Gastroesophageal sphincter (tissue), 4 donors: ENCODE measurements at regions not wholly inside any gene's neighbourhood (a gene's known extent, or its start where the extent isn't known, plus 50 kb on each side); places are given as distances from the start of the nearest gene placed in this dataset.
"Not testable (repeated sequence)": the region's sequence is repeated elsewhere in the genome, so short reads cannot be mapped to it uniquely, and the experiment has no call there.

Experiments
- ATAC-seq: fragments of 150-250 bp; one replicate; pipeline ENCODE4 v1.9.1; 2016; ENCODE audit warnings: mild to moderate bottlenecking, moderate library complexity
- H3K27ac ChIP-seq, 4 donors: fragments of 200-600 bp; sonication (generic) in 3 of 4; 1 replicate in 3 of 4; 2 replicates in 1 of 4; pipeline ENCODE4 v1.5.1; 2016 to 2019
- H3K27me3 ChIP-seq: fragments of 200-600 bp; sonication (generic); one replicate; pipeline ENCODE4 v1.5.1; 2019
- H3K36me3 ChIP-seq, 2 donors: fragments of 200-600 bp; sonication (generic); one replicate each; pipeline ENCODE4 v1.5.1; 2019; ENCODE audit warnings: control low read depth in 1 of 2
- H3K4me1 ChIP-seq, 3 donors: fragments of 200-600 bp; sonication (generic); 1 replicate in 2 of 3; 2 replicates in 1 of 3; pipeline ENCODE4 v1.5.1; 2016 to 2019; ENCODE audit warnings: control low read depth in 2 of 3
- H3K4me3 ChIP-seq, 2 donors: fragments of 200-600 bp; sonication (generic); one replicate each; pipeline ENCODE4 v1.5.1; 2019; ENCODE audit warnings: mild to moderate bottlenecking in 1 of 2, moderate library complexity in 1 of 2
- H3K9me3 ChIP-seq, 3 donors: fragments of 200-600 bp; sonication (generic); one replicate each; pipeline ENCODE4 v1.5.1; 2017 to 2019; ENCODE audit warnings: control low read depth in 2 of 3
- EP300 ChIP-seq: sonication (generic); formaldehyde crosslinking; IDR thresholded peaks from one replicate; pipeline ENCODE4 v1.6.1; 2017; ENCODE audit warnings: antibody characterized with exemption, mild to moderate bottlenecking
- POLR2A ChIP-seq, 2 donors: fragments of 450-650 bp; IDR thresholded peaks; one replicate each; pipeline ENCODE4 v1.6.1; 2017; ENCODE audit warnings: antibody characterized with exemption in 2 of 2, mild to moderate bottlenecking in 2 of 2, moderate library complexity in 1 of 2
- POLR2AphosphoS5 ChIP-seq: sonication (generic); formaldehyde crosslinking; IDR thresholded peaks from one replicate; pipeline ENCODE4 v1.6.1; 2017; ENCODE audit warnings: antibody characterized with exemption
- WGBS, 2 donors: methylation state at CpG; one replicate each; pipeline ENCODE4 v1.1.5; 2018; ENCODE audit warnings: low coverage in 1 of 2; 5-methylcytosine and 5-hydroxymethylcytosine counted together
- TF ChIP-seq, protein P1 (sequence below), 4 experiments: fragments of 200-600 bp in 2 of 4; fragments of 450-650 bp in 2 of 4; sonication (generic) in 1 of 4; IDR thresholded peaks; one replicate each; pipeline ENCODE4 v1.5.1; 2017 to 2019; ENCODE audit warnings: antibody characterized with exemption in 4 of 4, mild to moderate bottlenecking in 2 of 4, moderate library complexity in 2 of 4

- Histone ChIP-seq H3K36me3 (no peaks in the 10 kb centered on the region), H3K4me1 (no peaks in the 10 kb centered on the region), H3K4me3 (no peak overlapping the region), H3K27me3 (no peaks in the 10 kb centered on the region), H3K9me3 (no peaks in the 10 kb centered on the region), H3K27ac (no peak overlapping the region)
- no peak for ATAC-seq
- TF ChIP-seq EP300 (no peak), POLR2AphosphoS5 (no peak), POLR2A (IDR thresholded peaks at IDR 0.05) (no peak)
- TF ChIP-seq, protein P1, sequence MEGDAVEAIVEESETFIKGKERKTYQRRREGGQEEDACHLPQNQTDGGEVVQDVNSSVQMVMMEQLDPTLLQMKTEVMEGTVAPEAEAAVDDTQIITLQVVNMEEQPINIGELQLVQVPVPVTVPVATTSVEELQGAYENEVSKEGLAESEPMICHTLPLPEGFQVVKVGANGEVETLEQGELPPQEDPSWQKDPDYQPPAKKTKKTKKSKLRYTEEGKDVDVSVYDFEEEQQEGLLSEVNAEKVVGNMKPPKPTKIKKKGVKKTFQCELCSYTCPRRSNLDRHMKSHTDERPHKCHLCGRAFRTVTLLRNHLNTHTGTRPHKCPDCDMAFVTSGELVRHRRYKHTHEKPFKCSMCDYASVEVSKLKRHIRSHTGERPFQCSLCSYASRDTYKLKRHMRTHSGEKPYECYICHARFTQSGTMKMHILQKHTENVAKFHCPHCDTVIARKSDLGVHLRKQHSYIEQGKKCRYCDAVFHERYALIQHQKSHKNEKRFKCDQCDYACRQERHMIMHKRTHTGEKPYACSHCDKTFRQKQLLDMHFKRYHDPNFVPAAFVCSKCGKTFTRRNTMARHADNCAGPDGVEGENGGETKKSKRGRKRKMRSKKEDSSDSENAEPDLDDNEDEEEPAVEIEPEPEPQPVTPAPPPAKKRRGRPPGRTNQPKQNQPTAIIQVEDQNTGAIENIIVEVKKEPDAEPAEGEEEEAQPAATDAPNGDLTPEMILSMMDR (IDR thresholded peaks at IDR 0.05): no peak
- 100% methylated on average over 1 of the region's 1 CpG; no CpG with 5 or more reads in 1 of the 2 donors for WGBS, 2 donors
These were observed 538.6 kb downstream of the TRAM1L1 start for GRCh38 chr4:116546759-116547158.

DNA sequence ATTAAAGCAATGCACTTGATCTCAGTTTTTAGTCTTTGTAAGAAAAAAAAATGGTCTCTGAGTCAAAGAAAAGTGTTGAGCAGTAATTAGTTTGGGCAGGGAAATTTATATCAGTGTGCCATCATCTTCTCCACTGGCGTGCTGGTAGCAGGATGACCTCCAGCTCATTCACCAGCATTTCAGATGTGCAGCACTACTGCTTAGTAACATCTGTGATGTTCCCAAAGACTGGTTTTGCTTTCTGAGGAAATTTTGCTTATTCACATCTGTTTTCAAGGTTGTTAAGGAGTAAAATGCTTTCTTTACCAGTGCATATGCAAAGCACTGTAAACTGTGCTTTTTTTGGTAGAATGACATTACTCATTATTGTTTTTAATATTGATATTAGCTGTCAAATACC lies 540.4 kb downstream of the TRAM1L1 start:
- H3K27me3 ChIP-seq: no peaks in the 10 kb centered on the region
- no peak overlapping the region for H3K4me3 ChIP-seq
- WGBS, 2 donors: 57 to 63% methylated on average over 1 of the region's 1 CpG
- TF ChIP-seq EP300: no peak
- no peak for TF ChIP-seq POLR2AphosphoS5
- TF ChIP-seq, protein P1 (IDR thresholded peaks at IDR 0.05): no peak
- no peak for TF ChIP-seq POLR2A (IDR thresholded peaks at IDR 0.05)
- no peaks in the 10 kb centered on the region for H3K9me3 ChIP-seq
- no peak for ATAC-seq
- no peaks in the 10 kb centered on the region for H3K36me3 ChIP-seq
- no peak overlapping the region for H3K27ac ChIP-seq
- H3K4me1 ChIP-seq: no peaks in the 10 kb centered on the region

GRCh38 chr4:116539744-116540143 lies 545.6 kb downstream of the TRAM1L1 start:
- H3K4me3 ChIP-seq: no peak overlapping the region
- no peaks in the 10 kb centered on the region for H3K36me3 ChIP-seq
- no peak for TF ChIP-seq EP300
- TF ChIP-seq, protein P1 (IDR thresholded peaks at IDR 0.05): no peak
- TF ChIP-seq POLR2AphosphoS5: no peak
- TF ChIP-seq POLR2A (IDR thresholded peaks at IDR 0.05): no peak
- no peak for ATAC-seq
- no peaks in the 10 kb centered on the region for H3K4me1 ChIP-seq
- H3K27ac ChIP-seq: no peak overlapping the region
- WGBS, 2 donors: 90 to 93% methylated on average over 2 to 3 of the region's 3 CpGs
- H3K9me3 ChIP-seq: no peaks in the 10 kb centered on the region
- H3K27me3 ChIP-seq: no peaks in the 10 kb centered on the region

- H3K27me3 ChIP-seq: no peaks in the 10 kb centered on the region
- no peak overlapping the region for H3K27ac ChIP-seq
- no peak for TF ChIP-seq POLR2A (IDR thresholded peaks at IDR 0.05)
- no peak for TF ChIP-seq POLR2AphosphoS5
- TF ChIP-seq, protein P1 (IDR thresholded peaks at IDR 0.05): no peak
- no peak for TF ChIP-seq EP300
- H3K4me1 ChIP-seq: no peaks in the 10 kb centered on the region
- no peak overlapping the region for H3K4me3 ChIP-seq
- no peaks in the 10 kb centered on the region for H3K36me3 ChIP-seq
- H3K9me3 ChIP-seq: no peaks in the 10 kb centered on the region
- no peak for ATAC-seq
These were observed 547.5 kb downstream of the TRAM1L1 start for GRCh38 chr4:116537828-116538227.

- H3K4me1 ChIP-seq, H3K36me3 ChIP-seq, H3K9me3 ChIP-seq, H3K4me3 ChIP-seq, ATAC-seq, H3K27ac ChIP-seq, H3K27me3 ChIP-seq: not testable (repeated sequence)
- 89 to 95% methylated on average over 4 to 5 of the region's 6 CpGs for WGBS, 2 donors
These were observed 549.4 kb downstream of the TRAM1L1 start for GRCh38 chr4:116536024-116536423.

- no peak for ATAC-seq
- H3K9me3 ChIP-seq: no peaks in the 10 kb centered on the region
- no peak overlapping the region for H3K4me3 ChIP-seq
- TF ChIP-seq POLR2A (IDR thresholded peaks at IDR 0.05) (no peak), POLR2AphosphoS5 (no peak), EP300 (no peak)
- TF ChIP-seq, protein P1 (IDR thresholded peaks at IDR 0.05): no peak
- no peaks in the 10 kb centered on the region for H3K36me3 ChIP-seq
- H3K27ac ChIP-seq: no peak overlapping the region
- H3K27me3 ChIP-seq: no peaks in the 10 kb centered on the region
- 53 to 74% methylated on average over 3 to 5 of the region's 5 CpGs for WGBS, 2 donors
- no peaks in the 10 kb centered on the region for H3K4me1 ChIP-seq
These were observed 553.5 kb downstream of the TRAM1L1 start for GRCh38 chr4:116531870-116532269.
